GM21423 (cell line): ENCODE measurements at regions not wholly inside any gene's neighbourhood (a gene's known extent, or its start where the extent isn't known, plus 50 kb on each side); places are given as distances from the start of the nearest gene placed in this dataset.
"Not testable (repeated sequence)": the region's sequence is repeated elsewhere in the genome, so short reads cannot be mapped to it uniquely, and the experiment has no call there.

Experiments used
- ATAC-seq: cut with Tn5 transposase; IDR thresholded peaks from one replicate; pipeline ENCODE4 v1.9.1; 2021; ENCODE audit warnings: mild to moderate bottlenecking, moderate library complexity; ENCODE audit not compliant: unreplicated experiment

DNA sequence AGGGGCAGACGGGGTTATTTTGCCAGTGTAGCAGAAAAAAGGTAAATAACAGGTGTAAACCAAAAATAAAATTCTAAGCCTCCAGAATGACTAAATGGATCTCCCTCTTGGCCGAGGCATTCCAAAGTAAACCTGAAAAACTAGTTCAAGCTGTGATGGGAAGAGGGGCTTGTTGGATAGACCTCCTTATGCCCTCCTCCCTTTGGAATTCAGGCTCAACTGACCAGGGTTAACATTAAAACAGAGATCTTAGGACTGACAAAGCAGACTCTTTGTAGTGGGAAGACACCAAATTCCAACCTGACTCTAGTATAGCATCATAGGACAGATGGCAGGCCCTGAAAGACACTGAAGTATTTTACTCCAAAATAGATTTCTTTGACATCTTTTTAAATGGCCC is 113.8 kb upstream of the ITGB1 start:
- no peak for ATAC-seq

DNA sequence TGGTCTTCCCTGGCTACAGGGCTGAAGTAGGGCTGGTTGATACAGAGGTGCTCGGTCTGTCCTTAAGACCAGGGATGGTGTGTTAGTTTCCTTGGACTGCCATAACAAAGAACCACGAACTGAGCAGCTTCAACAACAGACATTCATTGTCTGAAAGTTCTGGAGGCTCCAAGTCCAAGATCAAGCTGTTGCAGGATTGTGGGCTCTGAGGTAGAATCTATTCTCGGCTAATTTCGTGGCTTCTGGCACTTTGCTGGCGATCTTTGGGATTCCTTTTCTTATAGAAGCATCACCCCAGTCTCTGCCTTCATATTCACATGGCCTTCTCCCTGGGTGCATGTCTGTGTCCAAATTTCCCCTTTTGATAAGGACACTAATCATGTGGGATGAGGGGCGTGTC is 112.1 kb upstream of the ITGB1 start:
- no peak for ATAC-seq

DNA sequence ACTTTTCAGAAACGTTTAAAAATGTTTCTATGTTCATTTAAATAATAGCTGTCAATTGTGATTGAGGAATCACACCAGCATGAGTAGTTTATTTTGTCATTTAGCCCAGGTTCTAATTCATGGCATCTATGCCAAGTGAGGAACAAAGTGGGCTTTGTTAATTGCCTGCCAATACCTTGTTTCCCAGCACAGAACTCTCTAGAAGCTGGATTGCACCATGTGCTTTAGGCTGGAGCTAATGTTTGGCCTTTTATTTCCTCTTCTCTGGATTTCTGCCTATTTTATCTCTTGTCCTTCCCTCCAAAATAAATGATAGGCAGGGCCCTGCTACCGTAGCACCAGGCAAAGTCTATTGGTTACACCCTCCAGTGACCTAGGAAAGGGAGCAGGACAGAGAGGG is 109.9 kb upstream of the ITGB1 start:
- no peak for ATAC-seq

DNA sequence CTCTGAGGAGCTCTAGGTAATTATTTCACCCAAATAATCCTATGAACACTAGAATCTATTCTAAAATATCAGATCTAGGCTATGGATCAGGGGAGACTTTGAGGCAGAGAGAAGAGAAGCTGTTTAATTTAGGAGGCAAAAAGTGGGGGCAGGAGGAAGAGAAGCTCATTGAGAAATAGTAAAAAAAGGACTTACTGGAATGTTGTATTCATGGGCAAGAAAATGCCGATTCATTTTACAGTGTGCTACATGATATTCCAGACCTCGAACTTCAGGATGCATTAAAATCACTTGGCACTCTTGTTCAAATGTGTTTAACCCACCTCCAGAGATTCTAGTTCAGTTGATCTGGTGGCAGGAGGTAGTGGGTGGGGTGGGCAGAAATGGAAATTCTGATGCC is 109.5 kb upstream of the ITGB1 start:
- ATAC-seq: no peak

DNA sequence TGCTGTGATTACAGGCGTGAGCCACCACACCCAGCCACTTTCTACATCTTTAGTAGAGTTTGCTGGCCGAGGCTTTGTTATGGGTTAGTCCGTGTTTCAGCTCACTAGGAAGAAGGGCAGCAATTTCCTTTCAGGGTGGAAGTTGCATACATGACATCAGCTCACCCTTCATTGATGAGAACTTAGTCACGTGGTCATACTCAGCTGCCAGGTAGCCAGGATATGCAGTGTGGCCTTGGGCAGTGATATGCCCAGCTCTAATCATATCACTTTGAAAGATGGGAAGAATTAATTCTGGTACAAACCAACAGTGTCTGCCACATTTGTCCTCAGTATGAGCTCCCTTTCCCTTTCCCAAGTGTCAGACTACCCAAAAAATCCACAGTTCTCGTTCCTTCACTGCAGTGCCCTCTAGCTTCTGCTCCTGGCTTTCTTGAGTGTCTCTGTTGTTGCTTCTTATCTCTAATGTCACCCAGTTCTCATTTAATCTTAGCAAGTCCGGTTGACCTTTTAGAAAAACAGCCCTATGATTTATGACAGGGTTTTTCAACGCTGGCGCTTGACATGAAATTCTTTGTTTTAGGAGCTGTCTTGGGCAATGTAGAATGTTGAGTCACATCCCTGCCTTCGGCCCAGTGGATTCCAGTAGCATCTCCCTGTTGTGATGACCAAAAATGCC is 108.7 kb upstream of the ITGB1 start:
- ATAC-seq: no peak

DNA sequence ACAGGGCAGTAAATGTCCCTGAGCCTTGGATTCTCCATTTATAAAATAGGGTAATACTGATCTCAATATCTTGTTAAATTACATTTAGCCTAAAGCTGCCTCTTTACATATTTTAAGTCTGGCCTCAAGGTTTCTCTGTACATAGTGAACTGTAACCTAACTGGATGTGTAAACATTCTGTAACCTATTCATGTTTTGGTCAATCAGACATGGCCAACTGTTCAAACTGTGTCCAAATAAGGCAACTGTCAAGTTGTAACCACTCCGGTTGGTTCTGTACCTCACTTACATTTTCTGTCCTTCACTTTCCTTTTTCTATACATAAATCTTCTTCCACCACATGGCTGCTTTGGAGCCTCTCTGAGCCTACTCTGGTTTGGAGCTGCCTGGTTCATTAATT is 107.1 kb upstream of the ITGB1 start:
- ATAC-seq: no peak

DNA sequence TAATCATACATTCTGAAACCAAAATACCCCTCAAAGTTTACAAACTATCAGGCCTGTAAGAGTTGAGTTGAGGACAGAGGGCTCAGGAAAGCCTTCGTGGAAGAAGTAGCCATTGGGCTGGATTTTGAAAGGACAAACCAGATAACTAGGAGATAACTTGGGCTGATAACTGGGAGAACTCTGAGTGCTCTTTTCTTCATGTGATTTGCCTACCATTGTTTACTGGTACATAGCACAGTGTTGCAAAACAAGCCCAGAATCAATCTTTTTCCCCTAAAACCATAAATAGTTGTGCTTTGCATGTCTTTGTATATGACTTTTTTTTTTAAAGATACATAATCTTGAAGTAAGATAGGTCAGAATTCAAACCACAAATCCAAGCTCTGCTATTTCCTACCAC is 106.7 kb upstream of the ITGB1 start:
- ATAC-seq: no peak

DNA sequence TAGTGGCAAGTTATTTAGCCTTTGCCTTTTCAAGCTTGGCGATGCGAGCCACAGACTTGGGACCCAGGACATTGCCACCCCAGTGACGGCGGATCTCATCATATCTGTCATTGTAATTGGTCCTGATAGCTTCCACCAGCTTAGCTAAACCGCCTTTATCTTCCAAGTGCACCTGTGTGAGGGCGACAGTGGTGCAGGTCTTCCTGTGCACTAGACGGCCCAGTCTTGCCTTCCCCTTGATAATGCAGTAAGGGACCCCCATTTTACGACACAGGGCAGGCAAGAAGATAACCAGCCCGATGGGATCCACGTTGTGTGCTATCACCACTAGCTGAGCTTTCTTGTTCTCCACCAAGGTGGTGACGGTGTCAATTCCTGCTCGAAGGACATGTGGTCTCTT is 99.6 kb upstream of the ITGB1 start:
- ATAC-seq: no peak

DNA sequence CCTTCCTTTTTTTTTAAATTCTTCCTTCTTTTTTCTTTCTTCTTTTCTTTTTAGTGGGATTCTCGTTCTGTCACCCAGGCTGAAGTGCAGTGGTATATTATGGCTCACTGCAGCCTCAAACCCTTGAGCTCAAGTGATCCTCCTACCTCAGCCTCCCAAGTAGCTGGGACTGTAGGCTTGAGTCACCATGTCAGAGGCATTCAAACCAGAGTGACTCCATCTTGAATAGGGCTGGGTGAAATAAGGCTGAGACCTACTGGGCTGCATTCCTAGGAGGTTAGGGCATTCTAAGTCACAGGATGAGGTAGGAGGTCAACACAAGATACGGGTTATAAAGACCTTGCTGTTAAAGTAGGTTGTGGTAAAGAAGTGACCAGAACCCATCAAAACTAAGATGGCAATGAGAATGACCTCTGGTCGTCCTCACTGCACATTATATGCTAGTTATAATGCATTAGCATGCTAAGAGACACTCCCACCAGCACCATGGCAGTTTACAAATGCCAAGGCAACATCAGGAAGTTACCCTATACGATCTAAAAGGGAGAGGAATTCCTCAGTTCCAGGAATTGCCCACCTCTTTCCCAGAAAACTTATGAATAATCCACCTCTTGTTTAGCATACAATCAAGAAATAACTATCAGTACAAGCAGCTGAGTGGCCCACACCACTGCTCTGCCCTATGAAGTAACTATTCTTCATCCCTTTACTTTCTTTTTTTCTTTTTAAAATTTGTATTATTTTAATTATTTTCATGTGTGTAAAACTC is 99.0 kb upstream of the ITGB1 start:
- ATAC-seq: no peak

DNA sequence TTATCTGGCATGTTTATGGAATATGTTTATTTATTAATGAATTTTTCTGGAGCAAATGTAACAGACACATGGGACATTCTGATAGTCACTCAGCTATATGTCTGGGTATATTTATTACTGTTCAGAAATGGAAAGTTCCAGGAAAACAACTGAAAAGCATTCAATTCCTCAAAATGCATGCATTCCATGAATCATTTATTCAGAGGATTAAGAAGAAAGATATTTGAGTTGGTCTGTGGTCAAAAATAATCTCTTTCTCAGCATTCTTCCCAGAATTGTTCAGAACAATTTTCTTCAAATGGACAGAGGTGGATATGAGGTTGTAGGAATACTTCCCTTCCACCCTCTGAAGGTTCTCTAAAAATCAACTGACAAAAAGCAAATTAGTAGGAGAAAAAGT is 97.6 kb upstream of the ITGB1 start:
- no peak for ATAC-seq

DNA sequence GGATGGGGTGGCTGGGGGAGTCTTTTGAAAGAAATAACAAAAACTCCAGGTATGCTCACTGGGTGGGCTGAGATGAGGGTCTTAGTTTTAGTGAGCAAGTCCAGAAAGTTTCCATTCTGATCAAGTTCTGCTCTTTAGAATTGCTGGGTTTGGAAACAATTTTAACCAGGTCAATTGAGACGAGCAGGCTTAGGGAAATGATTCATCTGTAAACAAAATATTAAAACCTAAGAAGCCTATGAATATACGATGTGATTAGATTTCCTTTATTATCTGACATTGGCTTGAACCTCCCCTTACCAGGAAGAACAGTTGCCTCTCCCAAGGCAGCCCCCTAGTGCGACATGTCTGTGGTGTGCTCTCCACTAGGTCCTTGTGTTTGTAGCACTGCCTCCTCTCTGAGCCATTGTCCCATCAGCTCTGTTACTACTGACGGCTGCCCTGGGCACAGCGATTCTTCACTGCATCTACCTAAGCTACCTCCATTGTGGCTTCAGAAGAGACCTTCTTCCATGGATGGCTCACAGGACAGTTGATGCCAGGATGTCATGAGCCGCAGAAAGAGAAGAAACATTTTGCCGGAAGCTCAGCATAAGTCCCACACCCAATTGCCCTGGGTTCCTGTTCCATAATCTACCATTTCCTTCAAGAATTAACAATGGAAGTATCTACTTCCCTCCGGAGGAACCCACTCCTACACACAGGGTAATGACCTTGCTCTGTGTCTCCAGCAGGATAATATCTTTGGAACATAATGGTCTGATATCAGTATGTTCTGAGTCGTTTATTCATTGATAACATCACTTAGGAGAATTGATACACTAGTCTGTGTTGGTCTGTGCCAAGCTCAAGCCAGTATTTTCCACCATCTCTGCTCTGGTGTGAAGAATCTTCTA is 95.1 kb upstream of the ITGB1 start:
- ATAC-seq: no peak

DNA sequence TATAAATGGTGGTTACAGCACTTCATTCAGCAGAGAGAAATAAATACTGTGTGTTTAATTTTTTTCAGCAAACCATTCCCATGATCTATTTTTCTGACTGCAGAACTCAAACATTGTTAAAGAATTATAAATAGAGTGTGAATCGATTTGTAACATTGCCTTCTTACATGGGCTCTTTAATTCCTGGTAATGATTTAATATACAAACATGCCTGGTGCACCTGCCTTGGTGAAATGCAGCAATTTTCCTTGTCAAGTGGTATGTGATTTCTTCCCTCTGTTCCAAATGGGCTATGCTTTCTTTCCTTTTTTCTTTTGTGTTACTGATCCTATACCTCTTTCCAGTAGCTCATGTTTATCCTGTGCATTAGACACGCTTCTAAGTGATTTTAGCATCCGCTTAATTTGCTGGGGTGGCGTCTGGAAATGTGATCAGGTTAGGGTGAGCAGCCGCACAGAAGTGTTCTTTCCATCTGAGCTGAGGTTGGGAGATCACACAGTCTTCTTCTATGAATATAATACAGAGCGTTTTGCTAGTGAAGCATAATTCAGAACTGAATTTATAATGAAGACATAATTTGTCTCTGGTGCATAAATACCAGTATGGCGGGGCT is 94.3 kb upstream of the ITGB1 start:
- ATAC-seq: no peak

DNA sequence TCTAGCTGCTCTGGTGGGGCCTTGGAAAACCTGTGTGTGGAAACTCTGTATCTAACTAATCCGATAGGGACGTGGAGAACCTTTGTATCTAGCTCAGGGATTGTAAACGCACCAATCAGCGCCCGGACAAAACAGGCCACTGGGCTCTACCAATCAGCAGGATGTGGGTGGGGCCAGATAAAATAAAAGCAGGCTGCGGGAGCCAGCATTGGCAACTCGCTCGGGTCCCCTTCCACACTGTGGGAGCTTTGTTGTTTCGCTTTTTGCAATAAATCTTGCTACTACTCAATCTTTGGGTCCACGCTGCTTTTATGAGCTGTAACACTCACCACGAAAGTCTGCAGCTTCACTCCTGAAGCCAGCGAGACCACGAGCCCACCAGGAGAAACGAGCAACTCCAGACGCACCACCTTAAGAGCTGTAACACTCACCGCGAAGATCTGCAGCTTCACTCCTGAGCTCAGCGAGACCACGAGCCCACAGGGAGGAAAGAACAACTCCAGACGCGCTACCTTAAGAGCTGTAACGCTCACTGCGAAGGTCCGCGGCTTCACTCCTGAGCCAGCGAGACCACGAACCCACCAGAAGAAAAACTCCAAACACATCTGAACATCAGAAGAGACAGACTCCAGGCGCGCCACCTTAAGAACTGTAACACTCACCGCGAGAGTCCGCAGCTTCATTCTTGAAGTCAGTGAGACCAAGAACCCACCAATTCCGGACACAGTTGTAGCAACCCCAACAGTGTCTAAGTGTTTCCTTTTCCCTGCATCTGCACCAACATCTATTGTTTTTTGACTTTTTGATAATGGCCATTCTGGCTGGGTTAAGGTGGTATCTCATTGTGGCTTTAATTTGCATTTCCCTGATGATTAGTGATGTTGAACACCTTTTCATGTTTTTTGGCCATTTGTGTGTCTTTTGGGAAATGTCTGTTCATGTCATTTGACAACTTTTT is 92.2 kb upstream of the ITGB1 start:
- not testable (repeated sequence) for ATAC-seq

DNA sequence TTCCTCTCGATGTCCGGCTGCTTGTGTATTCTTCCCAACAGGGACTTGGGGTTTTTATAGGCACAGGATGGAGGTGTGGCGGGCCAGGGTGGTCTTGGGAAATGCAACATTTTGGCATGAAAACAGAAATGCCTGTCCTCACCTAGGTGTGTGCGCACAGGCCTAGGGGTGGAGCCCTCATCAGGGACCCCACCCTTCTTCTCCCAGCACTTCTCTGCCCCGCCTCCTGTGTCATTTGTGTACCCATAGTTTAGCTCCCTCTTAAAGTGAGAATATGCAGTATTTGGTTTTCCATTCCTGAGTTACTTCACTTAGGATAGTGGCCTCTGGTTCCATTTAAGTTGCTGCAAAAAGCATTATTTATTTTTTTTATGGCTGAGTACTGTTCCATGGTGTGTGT is 90.2 kb upstream of the ITGB1 start:
- ATAC-seq: no peak

DNA sequence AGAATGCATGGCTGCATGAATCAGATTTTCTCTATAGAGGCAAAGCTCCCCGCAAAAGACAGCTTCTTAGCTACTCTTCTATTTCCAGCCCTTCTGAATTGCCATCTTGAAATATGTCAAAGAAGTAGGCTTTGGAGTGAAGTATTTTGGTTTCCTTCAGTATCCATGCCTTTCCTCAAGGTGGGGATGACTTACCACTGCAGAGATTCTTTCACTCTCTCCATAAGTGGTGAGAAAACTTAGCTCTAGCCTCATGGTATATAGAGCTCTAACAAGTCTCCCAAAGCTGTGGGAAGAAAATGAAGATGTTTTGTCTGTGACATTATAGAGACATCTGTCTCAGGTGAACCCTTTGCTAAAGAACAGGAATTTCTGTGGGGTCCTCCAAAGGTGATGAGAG is 89.6 kb upstream of the ITGB1 start:
- ATAC-seq: no peak

DNA sequence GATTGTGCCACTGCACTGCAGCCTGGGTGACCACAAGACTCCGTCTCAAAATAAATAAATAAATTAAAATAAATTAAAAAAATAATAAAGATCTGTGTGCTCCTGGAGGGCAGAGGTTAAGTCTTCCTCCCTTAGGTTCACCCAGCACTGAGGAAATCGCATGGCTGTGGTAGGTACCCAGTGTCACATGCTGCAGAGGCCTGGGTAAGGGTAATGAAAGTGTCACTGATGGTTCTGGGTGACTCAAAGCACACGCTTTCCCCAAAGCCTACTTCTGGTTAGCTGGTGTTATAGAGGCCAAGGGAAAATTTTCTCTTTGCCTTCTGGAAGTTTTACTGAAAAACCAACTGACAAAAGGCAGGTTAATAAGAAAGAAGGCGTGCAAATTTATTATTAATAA is 88.8 kb upstream of the ITGB1 start:
- no peak for ATAC-seq

DNA sequence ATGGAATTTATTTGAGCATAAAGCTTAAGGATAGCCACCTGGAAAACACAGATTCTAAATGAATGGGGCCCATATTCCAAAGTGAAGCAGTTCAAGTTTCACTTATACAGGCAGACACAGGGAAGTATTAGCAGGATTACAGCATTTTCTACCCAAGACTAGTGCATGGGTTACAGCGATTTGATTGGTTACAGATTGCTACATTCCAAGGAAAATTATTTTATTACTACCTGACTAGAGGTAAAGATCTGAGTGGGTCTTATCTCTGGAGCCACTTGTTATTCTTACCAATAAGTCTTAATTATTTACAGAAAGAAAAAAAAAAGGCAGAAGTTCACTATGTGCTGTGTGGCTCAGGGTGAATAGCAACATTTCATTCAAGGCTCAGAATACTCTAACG is 87.4 kb upstream of the ITGB1 start:
- ATAC-seq: no peak

DNA sequence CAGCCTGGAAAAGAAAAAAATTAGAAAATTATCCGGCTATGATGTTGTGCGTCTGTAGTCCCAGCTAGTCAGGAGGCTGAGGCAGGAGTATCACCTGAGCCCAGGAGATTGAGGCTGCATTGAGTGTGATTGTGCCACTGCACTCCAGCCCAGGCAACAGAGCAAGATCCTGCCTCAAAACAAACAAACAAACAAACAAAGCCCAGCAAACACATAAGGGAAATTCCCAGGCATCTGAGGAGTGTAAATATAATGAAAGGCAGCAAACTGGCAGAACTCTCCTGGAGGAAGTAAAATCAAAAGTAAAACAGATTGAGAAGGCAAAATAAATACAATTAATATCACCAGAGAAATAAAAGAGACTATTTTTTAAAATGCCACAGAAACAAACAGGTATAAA is 84.5 kb upstream of the ITGB1 start:
- ATAC-seq: no peak

DNA sequence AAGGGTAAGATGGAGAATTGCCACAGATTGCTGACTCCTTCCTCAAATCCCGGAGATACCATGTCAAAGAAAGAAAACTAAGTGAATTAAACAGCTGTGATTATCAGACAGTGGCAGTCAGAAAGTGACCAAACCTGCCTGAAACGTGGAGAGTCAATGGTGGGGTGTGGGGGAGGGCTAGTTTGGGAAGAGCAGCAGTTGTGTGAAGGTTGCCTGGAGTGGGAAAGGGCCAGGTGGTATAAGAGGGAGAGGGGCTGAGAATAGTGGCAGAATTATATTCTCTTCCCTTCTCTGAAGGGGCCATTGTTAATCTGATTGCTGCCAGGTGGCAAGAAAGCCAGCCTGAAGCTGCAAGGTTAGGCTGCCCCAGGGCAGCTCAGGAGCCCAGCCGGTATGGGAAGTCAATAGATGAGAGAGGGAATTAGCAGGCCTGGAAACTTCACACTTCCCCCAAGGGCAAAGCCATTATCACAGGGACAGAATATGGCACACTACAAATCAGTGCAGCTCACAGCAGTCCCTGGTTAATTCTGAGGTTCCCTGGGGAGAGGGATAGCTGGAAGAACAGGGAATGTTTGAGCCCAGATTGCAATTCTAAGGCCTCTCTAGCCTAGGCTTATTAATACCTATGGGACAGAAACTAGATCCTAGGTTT is 83.9 kb upstream of the ITGB1 start:
- ATAC-seq: no peak

DNA sequence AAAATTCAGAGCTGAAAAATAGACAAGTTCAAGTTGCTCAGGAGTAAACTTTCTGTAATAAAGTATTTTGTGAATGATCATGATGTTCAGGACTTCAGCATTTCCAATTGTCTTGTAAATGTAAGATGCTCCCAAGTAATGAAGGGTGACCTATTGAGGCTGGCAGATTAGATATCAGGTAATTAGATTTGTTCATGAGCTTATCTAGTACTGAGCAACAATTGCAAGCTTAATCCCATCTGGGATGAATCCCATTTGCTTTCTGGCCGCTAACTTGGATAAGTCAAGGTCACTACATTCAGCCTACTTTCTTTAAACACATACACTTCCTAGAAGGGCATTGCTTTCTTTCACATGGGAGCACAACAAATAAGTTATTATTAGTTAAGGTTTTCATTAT is 82.4 kb upstream of the ITGB1 start:
- ATAC-seq: no peak
